HEK293 (cell line): ENCODE measurements at regions not wholly inside any gene's neighbourhood (a gene's known extent, or its start where the extent isn't known, plus 50 kb on each side); places are given as distances from the start of the nearest gene placed in this dataset.

ENCODE experiments used
- CTCF ChIP-seq: fragments of 450-650 bp; formaldehyde crosslinking; IDR thresholded peaks from 2 replicates; pipeline ENCODE4 v1.5.1; 2016; ENCODE audit warnings: missing biosample characterization, missing genetic modification characterization
- ZNF510 ChIP-seq: fragments of 450-650 bp; formaldehyde crosslinking; IDR thresholded peaks from 2 replicates; pipeline ENCODE4 v1.5.1; 2018; ENCODE audit warnings: mild to moderate bottlenecking, missing genetic modification characterization, missing biosample characterization; ENCODE audit not compliant: insufficient replicate concordance
- ZNF776 ChIP-seq: fragments of 450-650 bp; formaldehyde crosslinking; IDR thresholded peaks from 2 replicates; pipeline ENCODE4 v1.5.0; 2017; ENCODE audit warnings: missing biosample characterization, missing genetic modification characterization, borderline replicate concordance
- ZNF792 ChIP-seq: fragments of 450-650 bp; formaldehyde crosslinking; IDR thresholded peaks from 2 replicates; pipeline ENCODE4 v1.5.1; 2016; ENCODE audit warnings: missing biosample characterization, missing genetic modification characterization

- no peak for TF ChIP-seq ZNF792
- TF ChIP-seq ZNF776 (tag by site-specific recombination), result no peak
- TF ChIP-seq CTCF (tag by site-specific recombination), result no peak
- TF ChIP-seq ZNF510 (tag by site-specific recombination), result no peak
These were observed 64.7 kb upstream of the TOP3B start for GRCh38 chr22:22047266-22047665.
